ENCODE measurements at regions not wholly inside any gene's neighbourhood (a gene's known extent, or its start where the extent isn't known, plus 50 kb on each side); places are given as distances from the start of the nearest gene placed in this dataset.

GRCh38 chr2:45318686-45319085 lies 292.4 kb downstream of the SRBD1 start:
- TF ChIP-seq CTCF (IDR thresholded peaks at IDR 0.05; ENCODE audit: low read length) (no peak), EZH2 (IDR thresholded peaks at IDR 0.05; ENCODE audit: borderline replicate concordance, low read length) (no peak)

All from OCI-LY1 (cell line).